M059J (cell line): ENCODE measurements at regions not wholly inside any gene's neighbourhood (a gene's known extent, or its start where the extent isn't known, plus 50 kb on each side); places are given as distances from the start of the nearest gene placed in this dataset.

Experiments used
- DNase-seq: peaks from one replicate; pipeline ENCODE4 v3.0.0-alpha.2; 2012; ENCODE audit warnings: low read depth

DNA sequence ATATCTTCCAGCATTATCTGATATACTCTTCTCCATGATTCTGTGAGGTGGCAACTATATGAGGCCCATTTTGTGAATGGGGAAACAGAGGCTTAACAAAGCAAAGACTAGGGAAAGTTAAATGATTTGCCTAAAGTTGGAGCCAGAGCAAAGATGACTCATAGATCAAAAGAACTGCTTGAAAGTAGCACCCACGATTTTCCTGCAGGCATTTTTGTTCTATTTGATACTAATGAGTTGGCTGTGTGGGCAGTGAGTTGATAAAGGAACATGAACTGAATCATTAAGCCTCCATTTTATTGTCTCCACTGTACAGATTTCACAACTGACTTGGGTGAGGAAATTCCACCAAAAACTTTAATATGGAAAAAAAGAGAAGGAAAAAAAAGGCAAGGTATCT, 138.9 kb upstream of the IGFBP7 start:
- peak; percentile 50 for DNase-seq

DNA sequence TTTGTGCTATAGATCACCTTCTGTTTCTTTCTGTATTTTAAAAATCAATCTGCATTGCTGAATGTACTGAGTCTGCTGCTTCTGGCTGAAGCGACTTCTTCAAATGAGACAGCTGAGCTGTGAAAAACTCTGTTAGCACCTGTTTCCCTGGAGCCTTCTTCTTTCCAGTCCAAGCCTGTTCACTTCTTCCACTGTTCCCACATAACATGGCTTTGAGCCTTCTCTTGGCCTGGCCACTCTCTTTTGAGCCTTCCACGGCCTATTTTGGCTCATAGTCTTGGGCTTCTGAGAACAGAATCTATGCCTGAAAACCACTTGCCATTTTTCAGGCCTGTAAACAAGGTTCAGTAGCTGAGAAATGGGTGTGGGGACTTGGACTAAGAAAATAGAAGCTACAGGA, 132.9 kb upstream of the IGFBP7 start:
- no peak for DNase-seq

DNA sequence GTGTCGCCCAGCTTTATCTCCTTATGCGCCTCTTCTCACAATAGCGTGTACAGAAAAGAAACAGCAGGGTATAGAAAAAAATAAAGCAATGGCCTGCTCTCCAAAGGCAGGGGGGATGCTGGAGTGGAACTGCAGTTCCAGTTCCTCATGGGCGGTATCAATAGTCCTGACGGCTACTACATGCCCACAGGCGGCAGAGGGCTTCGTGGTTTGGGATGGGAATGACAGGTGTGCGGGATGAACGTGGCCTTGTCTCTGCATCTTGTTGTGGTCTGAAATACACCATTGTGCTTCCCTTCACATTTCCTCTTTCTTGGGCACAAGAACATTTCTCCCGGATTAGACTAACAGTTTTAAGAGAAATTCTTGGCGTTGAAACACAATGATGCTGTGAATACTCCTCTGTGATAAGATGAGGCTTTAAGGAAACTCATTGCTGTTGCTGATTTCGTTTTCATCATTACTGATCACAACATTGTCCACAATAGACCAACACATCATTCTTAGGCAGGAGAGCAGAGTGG, 124.1 kb upstream of the IGFBP7 start:
- no peak for DNase-seq

DNA sequence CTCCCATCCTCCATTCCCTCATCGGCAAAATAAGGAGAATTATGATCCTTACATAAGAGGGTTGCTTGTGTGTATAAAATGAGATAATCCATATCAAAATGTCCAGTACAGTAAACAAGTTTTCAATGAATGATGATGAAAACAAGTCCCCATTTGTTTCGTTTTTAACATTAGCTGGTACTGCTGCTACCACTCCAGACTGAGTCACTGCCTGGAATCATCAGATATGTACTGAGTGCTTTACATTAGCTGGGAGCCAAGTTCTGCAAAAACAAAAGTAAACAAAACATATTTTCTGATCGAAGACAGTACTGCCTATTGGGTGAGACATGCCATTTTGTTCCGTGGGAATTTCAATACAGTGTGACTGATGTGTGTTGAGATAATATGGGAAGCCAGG, 123.2 kb upstream of the IGFBP7 start:
- peak; percentile 24 for DNase-seq

DNA sequence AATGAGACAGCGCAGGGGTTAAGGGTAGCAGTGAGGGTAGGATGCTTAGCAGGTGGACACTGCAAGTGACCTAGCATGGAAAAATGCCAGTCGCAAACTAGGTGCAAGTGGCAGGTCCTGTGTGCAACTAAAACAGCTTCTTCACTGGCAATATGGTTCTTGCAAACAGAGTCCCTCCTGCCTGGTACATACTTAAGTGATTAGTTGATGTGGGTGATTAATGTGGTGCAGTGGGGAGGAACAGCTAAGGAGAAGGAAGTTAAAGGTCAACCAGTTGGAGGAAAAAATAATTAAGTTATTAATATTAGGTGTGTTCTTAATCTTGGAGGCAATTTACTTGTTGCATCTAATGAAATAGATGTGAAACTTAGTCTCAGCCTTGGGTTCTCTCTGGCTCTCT, 121.6 kb upstream of the IGFBP7 start:
- peak; percentile 9 for DNase-seq

DNA sequence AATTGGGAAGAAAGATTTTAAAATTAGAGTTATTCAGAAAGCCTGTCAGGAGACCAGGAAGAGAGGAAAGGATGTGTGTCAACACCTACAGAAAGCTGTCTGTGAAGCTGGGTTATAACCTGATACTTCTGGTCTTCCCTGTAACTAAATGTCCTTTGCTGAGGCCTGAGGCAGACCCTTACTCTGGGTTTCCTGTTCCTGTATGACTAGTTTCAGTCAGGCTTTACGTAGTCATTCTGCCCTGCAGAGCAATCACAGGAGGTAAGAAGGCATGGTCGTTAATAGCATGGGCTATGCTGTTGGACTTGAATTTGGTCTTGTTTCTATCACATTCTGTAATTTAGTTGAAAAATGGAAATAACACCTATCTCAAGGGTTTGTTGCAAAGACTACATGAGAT, 110.5 kb upstream of the IGFBP7 start:
- DNase-seq = no peak

DNA sequence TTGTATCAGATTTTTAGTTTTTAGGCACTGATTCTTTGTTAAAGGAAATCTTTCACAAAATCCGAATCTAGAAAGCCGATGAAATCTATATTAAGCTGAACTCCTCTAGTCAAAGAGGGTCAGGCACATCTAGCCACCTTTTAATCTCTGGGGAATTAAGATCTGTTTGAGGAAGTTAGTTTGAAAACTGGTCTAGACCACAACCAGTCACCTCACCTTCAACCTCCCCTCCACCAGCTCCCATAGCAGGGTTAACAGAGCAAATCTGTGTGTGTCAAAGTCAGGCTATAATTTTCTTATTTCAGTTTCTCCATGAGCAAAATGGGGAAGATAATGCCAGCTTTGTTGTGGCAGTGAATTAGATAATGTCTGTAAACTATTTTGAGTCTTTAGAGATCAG, 110.0 kb upstream of the IGFBP7 start:
- DNase-seq = no peak

DNA sequence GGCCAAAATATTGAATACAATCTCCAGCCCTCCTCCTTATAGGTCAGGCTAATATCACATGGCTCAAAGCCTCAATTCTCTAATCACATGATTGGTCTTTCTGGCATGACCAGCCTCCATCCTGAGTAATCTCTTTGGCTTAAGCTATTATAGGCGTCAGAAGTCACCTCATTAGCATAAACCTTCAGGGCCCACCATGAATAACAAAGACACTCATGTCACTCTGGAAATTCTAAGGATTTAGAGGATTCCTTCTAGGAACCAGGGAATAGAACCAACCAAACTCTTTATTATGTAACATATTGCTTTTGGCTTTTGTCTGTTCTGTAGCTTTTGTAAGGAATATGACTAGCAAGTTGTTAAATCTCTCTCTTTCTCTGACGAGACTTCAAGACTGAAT, 109.2 kb upstream of the IGFBP7 start:
- DNase-seq = no peak

DNA sequence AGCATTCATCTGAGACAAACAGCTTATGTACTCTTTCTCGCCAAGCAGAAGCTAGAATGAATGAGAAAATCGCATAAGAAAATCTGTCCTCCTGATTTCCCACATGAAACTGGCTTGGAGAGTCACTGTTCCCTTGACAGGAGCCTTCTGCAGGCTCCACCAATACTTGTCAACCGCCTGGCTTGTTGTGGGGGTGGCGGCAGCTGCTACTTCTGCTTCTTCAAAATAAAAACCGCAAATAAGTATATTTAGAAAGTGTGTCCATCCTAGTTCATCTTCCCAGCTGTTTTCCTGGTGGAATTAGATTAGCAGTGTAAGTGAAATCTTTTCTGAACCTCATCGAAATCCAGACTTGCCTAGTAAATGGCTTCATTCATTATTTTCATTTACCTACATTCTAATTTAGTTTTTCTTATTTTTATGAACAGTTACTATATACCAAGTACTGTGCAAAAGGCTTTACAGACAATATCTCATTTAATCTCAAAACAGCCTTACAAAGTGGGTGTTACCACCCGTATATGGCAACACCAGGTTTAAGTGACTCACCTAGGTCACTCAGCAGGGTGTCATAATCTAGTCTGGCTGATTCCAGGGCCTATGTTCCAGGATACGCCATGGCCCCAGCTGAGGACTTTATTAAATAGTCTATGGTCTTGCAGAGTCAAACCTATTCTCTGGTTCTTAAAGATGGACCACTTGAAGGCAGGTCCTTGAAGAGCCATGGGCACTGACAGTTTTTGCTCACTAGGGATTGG, 104.6 kb upstream of the IGFBP7 start:
- no peak for DNase-seq

DNA sequence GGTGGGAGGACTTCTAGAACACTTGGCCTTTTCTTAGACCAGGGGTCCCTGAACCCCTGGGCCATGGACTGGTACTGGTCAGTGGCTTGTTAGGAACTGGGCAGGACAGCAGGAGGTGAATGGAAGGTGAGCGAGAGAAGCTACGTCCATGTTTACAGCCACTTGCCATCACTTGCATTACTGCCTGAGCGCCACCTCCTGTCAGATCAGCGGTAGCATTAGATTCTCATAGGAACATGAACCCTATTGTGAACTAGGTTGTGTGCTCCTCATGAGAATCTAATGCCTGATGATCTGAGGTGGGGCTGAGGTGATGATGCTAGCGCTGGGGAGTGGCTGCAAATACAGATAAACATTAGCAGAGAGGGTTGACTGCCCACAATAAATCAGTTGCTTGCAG, 100.9 kb upstream of the IGFBP7 start:
- no peak for DNase-seq

DNA sequence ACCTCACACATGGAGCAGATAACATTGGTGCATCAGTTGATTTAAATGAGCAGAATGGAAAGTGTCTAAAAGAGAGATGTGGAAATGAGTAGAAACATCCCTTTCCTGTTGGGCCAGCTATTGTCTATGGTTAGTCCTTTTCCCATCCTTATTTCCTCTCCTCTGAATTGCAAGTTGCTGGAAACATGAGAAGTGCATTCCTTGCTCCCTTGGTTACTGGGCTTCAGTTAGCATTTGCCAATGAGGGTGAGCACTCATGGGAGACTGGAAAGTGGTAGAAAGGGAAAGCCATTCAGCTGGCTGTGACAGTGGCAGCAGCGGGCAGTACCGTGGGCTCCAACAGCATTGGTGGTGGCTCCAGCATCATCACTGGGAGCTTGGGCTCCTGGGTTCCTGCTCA, 96.0 kb upstream of the IGFBP7 start:
- DNase-seq = no peak

DNA sequence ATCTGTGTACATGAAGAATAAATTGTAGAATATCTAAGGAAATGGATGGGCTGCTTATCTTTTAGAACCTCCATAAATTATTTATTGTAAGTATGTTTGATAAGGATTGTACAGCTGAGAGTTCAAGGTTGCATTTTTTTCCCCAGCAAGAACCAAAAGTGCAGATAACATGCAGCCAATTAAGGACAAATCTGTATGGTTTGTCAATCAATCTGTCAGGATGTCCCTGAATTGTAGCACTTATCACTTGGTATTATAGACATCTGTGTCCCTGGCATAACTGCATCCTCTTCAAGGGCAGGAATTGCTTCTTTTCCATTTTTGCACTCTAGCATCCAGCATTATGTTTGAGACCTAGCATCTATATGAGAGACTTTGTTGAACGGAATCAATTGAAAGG, 95.4 kb upstream of the IGFBP7 start:
- DNase-seq = no peak

DNA sequence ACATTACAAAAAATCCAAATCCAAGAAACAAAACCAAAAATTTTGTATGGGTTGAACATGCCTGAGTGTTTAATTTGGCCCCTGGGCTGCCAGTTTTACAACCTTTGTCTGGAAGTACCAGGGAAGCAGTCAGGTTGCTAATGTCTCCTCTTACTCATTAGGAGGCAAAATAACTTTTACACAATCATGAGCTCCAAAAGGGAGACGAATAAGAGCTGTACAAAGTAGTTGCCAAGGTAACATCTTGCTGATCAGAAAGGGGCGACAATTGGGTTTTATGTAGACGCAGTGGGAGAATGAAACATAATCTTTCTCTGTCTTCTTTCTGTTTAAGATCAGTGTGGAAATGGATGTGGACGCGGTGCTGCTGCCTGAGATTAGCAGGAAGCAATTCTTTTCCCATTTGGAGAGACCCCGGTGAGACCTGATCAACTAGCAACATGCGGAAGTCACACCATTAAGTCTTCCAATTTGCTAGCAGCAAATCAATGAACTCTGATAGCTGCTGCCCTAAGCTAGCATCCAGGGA, 90.7 kb upstream of the IGFBP7 start:
- DNase-seq = no peak

DNA sequence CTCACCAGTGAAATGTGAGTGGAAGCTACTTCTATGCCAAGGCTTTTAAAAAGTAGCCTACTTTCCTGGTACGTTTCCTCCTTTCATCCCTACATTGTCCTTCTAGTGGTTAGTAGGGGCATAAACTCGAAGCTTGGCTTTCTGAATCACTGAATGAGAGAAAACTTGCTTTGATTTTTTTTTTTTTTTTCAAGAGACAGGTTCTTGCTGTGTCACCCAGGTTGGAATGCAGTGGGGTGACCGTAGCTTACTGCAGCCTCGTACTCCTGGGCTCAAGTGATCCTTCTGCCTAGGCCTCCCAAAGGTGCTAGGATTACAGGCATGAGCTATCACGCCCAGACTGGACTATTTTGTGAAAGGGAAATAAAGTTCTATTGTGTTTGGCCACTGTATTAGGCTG, 89.1 kb upstream of the IGFBP7 start:
- no peak for DNase-seq

DNA sequence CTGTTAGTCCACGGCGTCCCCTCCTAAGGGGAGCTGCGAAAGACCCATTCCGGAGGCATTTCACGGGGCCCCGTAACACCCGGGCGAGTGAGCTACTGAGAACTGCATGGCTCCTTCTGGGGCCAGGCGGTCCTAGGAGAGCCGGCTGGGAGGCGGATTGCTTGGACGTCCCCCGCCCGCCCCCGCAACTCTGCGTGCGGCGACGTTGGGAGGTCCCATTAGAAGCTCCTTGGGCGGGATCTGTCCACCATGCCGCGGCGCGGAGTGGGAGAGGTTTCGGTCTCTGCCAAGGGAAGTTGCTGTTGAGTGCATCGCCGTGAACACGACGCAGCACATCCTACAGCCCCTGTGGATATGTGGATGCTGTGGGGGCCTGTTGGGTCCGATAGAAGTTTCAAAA, 85.4 kb upstream of the IGFBP7 start:
- DNase-seq = no peak

DNA sequence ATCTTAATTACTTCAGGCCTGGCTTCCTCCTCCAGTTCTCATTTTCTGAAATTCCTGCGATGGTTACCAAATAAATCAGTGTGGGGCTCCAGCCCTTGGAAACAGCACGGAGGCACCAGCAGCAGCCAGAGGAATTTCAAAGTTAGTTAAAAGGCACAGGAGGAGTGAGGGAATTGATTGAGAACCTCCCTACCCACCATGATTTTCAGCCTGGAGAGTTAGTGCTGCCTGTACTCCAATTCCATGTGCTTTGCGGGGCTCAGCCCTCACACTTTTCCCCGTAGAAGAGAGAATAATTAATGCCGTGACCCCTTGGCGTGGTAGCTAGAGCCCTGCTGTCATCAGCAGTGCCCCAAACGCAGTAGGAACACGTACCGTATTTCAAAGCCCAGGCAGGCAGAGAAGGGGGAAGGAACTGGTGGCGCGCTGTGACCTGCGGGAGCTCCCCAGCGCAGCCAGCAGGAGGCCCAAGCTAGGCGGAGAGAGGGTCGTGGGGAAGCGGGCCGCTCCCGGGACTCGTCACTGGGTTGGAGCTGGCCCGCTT, 84.0 kb upstream of the IGFBP7 start:
- DNase-seq = no peak

DNA sequence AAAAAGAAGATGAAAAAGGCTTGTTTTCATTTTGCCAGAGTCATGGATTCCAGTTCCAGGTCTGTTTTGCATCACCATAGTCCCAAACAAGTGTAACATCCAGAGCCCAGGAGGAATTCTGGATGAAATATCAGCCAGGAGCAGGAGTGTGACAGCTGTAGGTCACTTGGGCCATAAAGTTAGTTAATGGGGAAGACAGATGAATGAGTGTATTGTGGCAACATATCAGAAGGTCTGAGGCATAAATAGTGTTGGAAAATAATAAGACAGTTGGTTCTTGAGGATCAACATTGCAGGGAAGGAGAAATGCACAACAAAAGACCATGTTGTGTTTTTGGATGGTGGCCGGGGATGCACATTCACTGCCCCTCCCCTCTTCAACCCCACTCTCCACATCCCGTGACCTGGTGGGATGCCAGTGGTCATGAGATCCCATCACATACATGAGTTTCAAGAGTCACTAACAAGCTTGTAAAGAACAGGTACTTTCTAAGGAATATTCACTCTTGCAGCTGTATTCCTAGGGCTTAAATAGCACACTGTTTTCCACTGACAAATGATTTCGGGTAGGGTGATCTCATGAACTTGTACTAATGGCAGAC, 83.1 kb upstream of the IGFBP7 start:
- DNase-seq = no peak

DNA sequence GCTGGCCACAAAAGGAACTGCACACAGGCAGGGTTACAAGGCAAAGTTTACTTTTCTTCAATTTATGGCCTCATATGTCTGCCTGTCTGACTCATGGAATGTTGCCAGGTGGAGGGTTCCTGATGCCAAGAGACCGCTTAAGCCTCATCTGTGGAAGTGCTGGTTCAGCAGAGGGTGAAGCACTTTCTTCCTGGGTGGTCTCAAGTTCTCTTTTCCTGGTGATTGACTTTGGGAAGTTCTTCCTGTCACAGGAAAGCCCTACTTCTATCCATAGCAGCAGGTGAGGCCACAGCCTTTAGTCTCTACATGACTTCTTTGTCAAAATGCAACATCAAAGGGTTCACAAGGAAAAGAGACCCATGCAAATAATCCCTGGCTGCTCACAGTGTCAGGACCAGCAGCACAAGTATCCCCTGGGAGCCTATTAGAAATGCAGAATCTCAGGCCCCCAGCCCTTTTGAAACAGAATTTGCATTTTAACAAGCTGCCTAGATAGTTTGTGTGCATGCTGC, 81.4 kb upstream of the IGFBP7 start:
- DNase-seq = peak; percentile 4

DNA sequence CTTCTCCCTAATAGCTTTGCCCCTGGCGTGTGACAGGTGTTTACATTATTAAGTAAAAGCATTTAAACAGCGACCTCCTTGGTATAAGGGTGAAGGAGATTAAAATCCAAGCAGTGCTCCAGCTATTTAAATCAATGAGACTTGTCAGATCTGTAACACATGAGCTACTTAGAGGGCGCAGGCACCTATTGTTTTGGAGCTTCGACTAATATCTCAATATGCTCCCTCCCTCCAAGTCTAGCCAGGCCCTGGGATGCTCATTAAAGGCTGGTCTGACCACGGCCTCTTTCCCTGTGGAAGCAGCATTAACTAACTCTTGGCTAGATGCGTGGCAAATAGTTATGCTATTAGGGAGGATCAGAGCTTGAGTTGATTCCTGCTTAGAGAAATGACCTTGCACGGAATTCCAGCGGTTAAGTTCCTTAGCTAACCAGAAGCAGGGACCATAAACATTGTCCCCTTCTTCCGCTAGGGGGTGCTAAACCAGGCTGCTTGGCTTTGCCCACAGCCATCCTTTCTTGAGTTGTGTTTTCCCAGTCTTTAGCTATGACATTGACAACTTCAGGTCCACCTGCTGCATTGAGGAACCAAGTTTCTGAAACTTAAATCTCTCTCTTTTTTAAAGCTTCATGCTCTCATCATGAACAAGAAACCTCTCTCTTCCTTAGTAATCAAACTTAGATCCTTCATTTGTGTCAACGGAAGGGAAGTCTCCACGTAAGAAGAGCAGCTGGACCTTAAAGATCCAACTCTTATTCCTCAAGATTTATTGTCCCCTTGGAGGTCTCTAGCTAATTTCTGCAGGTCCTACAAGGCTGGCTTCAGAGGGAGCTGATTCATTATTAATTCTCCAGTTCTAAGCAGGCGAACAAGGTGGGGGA, 80.7 kb upstream of the IGFBP7 start:
- DNase-seq = peak; percentile 11

DNA sequence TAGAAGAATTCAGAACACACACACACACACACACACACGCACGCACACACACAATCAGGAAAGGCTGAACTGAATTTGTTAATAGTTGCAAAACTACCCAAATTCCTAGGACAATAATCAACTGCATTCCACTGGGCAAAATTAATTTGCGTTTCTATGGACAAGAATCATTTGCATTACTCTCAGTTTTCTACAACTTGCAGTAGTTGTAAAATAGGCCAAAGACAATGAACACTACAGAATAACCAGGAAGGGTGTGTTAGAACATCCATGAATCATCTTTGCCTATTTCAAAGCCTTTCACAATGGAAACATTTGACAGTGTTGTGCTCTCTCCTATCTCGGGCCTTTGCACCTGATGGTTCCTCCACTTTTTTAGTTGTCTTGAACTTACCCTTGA, 77.1 kb upstream of the IGFBP7 start:
- no peak for DNase-seq

DNA sequence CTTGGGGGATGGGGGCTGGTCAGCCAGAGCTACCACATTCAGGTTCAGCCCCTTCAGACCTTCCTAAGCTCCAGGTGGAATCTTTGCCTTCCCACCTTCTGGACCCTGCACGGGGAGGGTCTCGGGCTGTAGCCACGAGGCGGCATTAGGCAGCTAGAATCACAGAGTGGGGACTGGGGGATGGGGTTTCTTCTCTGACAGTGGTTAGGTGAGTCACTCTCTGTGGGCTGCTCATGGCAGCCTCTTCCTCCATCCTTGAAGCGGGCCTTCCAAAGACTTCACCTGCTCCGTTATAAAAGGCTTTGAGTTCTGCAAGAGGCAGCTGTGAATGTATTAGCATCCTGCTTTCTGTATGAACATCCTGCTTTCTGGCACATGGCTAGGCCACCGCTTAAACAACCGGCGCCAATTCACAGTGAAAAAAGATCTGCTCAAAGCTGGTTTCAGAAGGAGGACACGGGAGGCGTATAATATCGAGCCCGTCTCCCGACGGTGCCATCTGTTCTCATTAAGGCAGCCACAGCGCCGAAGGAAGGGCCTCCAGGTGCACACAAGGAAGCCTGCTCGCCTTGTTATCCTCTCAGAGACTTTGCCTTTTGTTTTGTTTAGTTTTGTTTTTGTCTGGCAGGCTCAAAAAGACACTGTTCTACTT, 74.3 kb upstream of the IGFBP7 start:
- peak; percentile 29 for DNase-seq
